Keratinocyte (primary cell): ENCODE measurements at regions not wholly inside any gene's neighbourhood (a gene's known extent, or its start where the extent isn't known, plus 50 kb on each side); places are given as distances from the start of the nearest gene placed in this dataset.

Experiments
- CTCF ChIP-seq, 3 experiments: IDR thresholded peaks in 1 of 3; conservative IDR thresholded peaks in 1 of 3; optimal IDR thresholded peaks in 1 of 3; 2 replicates in 2 of 3; 3 replicates in 1 of 3; pipeline versions ENCODE3 to v1.5.1; 2011; ENCODE audit warnings: low read length in 3 of 3, mild to moderate bottlenecking in 3 of 3, moderate library complexity in 2 of 3, control low read depth in 1 of 3, inconsistent platforms in 1 of 3; ENCODE audit not compliant: insufficient read depth in 2 of 3; ENCODE audit errors: extremely low read depth in 1 of 3
- EZH2 ChIP-seq: IDR thresholded peaks from one replicate; pipeline ENCODE4 v1.6.1; 2012; ENCODE audit warnings: inconsistent platforms, mild to moderate bottlenecking, low read length, moderate library complexity

DNA sequence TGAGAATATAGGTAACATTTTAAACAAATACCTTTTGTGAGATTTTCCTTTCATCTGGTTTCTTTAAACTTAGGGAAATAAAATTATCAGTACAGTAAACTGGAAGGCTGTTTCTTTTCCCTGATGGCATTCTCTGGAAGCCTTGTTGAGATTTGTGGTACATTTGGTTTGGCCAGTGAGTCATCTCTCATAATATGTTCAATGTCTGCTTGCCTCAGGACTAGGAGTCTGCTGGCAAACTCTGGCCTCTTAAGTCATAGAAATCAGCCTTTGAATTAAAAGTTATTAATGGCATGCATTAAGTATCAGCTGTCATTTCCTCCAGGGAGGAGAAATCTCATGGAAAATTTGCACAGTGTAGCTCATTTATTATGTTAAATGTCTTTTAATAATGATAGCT, 316.6 kb upstream of the KIAA1217 start:
- TF ChIP-seq CTCF (optimal IDR thresholded peaks at IDR 0.05 in 1 of 3, IDR thresholded peaks at IDR 0.05 in 1 of 3, conservative IDR thresholded peaks at IDR 0.05 in 1 of 3; ENCODE audit: extremely low read depth in 1 of 3, insufficient read depth in 2 of 3, low read length in 3 of 3) (no peak), EZH2 (no peak)
